Caco-2 (cell line): ENCODE measurements at regions not wholly inside any gene's neighbourhood (a gene's known extent, or its start where the extent isn't known, plus 50 kb on each side); places are given as distances from the start of the nearest gene placed in this dataset.

Source experiments
- BruUV-seq: library from RNA; stranded (reverse); fragments of 400-500 nt; replicated peaks from 2 replicates; lab custom pipeline; 2021; lab: Mats Ljungman, UMichigan
- CTCF ChIA-PET: fragments of 300-600 bp; sonication (Branson Sonifier 250); formaldehyde crosslinking; loops from one replicate; lab custom pipeline; 2022; ENCODE audit warnings: antibody characterized with exemption; lab: Charles Lee
- POLR2A ChIA-PET: fragments of 300-600 bp; sonication (Branson Sonifier 250); formaldehyde crosslinking; loops from one replicate; lab custom pipeline; 2022; ENCODE audit warnings: antibody characterized with exemption; lab: Charles Lee
- DNase-seq, 2 experiments: peaks; one replicate each; pipeline versions ENCODE4 v3.0.0 to v3.0.0-alpha.2; 2020 to 2022
- H3K27me3 ChIP-seq: replicated peaks from 2 replicates; pipeline ENCODE4 v1.6.0; 2011; ENCODE audit warnings: low read length; ENCODE audit not compliant: control insufficient read depth, insufficient read depth
- H3K36me3 ChIP-seq: 2 replicates; pipeline ENCODE4 v1.5.1; 2011; ENCODE audit warnings: low read length; ENCODE audit not compliant: control insufficient read depth, insufficient read depth
- H3K4me1 ChIP-seq: fragments of 250-450 bp; sonication (Bioruptor Pico); 2 replicates; pipeline ENCODE4 v1.5.1; 2020; ENCODE audit warnings: mild to moderate bottlenecking
- H3K4me3 ChIP-seq: 2 replicates; pipeline ENCODE4 v1.5.1; 2011; ENCODE audit warnings: low read depth, mild to moderate bottlenecking, control low read depth, low read length
- H3K9me3 ChIP-seq: fragments of 250-450 bp; sonication (Bioruptor Pico); 2 replicates; pipeline ENCODE4 v1.5.1; 2020; ENCODE audit warnings: mild to moderate bottlenecking, moderate library complexity
- H3K27ac Mint-ChIP-seq: one replicate; pipeline ENCODE4 v1.8.0; 2022; ENCODE audit warnings: mixed read lengths; ENCODE audit not compliant: unreplicated experiment
- H3K27me3 Mint-ChIP-seq: one replicate; pipeline ENCODE4 v1.8.0; 2022; ENCODE audit warnings: mixed read lengths; ENCODE audit not compliant: insufficient read depth, unreplicated experiment
- H3K36me3 Mint-ChIP-seq: one replicate; pipeline ENCODE4 v1.8.0; 2022; ENCODE audit warnings: mild to moderate bottlenecking, mixed read lengths; ENCODE audit not compliant: insufficient read depth, unreplicated experiment
- H3K4me1 Mint-ChIP-seq: one replicate; pipeline ENCODE4 v1.8.0; 2022; ENCODE audit warnings: low read depth, mixed read lengths; ENCODE audit not compliant: unreplicated experiment
- H3K4me3 Mint-ChIP-seq: one replicate; pipeline ENCODE4 v1.8.0; 2022; ENCODE audit warnings: mild to moderate bottlenecking, moderate library complexity, mixed read lengths; ENCODE audit not compliant: unreplicated experiment
- H3K9me3 Mint-ChIP-seq: one replicate; pipeline ENCODE4 v1.8.0; 2022; ENCODE audit warnings: mixed read lengths; ENCODE audit not compliant: unreplicated experiment
- CTCF ChIP-seq, 2 experiments: fragments of 200-600 bp in 1 of 2; IDR thresholded peaks; 1 replicate in 1 of 2; 2 replicates in 1 of 2; pipeline versions ENCODE4 v1.5.1 to v1.8.0; 2011 to 2022; ENCODE audit warnings: antibody characterized with exemption in 1 of 2, control low read depth in 1 of 2, inconsistent platforms in 1 of 2, low read depth in 1 of 2, low read length in 1 of 2, mild to moderate bottlenecking in 1 of 2, moderate library complexity in 1 of 2; ENCODE audit not compliant: insufficient read depth in 1 of 2, severe bottlenecking in 1 of 2, unreplicated experiment in 1 of 2
- intact Hi-C: fragments of 100-400 bp; cut with micrococcal nuclease; formaldehyde crosslinking; loops from one replicate; pipeline ENCODE4 v1.10.0; 2022; ENCODE audit not compliant: unreplicated experiment

DNA sequence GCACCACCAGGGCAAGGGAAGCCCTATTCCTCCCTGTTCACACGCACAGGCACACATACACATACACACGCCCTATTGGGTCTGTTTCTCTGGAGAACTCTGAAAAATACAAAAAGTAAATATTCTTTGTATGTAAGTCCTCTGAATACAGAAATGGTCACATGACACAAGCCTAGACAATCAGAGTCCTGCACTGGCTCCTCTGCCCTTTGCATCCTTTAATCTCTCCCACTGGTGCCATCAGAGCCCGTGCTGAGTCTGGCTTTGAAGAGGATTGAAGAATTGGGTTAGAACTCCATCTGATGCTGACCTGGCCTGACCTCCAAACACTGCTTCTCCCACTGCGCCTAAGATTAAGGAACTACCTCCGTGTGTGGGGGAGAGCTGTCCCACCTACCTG is 273.2 kb upstream of the TBX3 start:
- TF ChIP-seq CTCF (IDR thresholded peaks at IDR 0.05; ENCODE audit: insufficient read depth in 1 of 2, low read depth in 1 of 2, low read length in 1 of 2, severe bottlenecking in 1 of 2, unreplicated experiment in 1 of 2), result no peak
- POLR2A ChIA-PET, result no interaction called here
- H3K4me1 ChIP-seq, result no peaks in the 10 kb centered on the region
- H3K4me3 Mint-ChIP-seq, result no peak overlapping the region
- H3K36me3 Mint-ChIP-seq, result no peaks in the 10 kb centered on the region
- no peak overlapping the region for H3K4me3 ChIP-seq
- intact Hi-C loops, result no loop called here
- H3K36me3 ChIP-seq, result no peaks in the 10 kb centered on the region
- no peaks in the 10 kb centered on the region for H3K27me3 ChIP-seq
- no peaks in the 10 kb centered on the region for H3K9me3 ChIP-seq
- CTCF ChIA-PET, result no interaction called here
- H3K27me3 Mint-ChIP-seq, result no peaks in the 10 kb centered on the region
- no TSS peak for BruUV-seq
- no peak for DNase-seq
- H3K4me1 Mint-ChIP-seq, result no peaks in the 10 kb centered on the region
- H3K9me3 Mint-ChIP-seq, result no peaks in the 10 kb centered on the region
- no peak overlapping the region for H3K27ac Mint-ChIP-seq

GRCh38 chr12:114955414-114956014 is 271.5 kb upstream of the TBX3 start:
- H3K9me3 ChIP-seq, result no peaks in the 10 kb centered on the region
- Mint-ChIP-seq H3K27ac (no peak overlapping the region), H3K27me3 (no peaks in the 10 kb centered on the region), H3K4me3 (no peak overlapping the region), H3K4me1 (no peaks in the 10 kb centered on the region), H3K36me3 (no peaks in the 10 kb centered on the region), H3K9me3 (no peaks in the 10 kb centered on the region)
- no peaks in the 10 kb centered on the region for H3K4me1 ChIP-seq
- no peak for TF ChIP-seq CTCF (IDR thresholded peaks at IDR 0.05; ENCODE audit: insufficient read depth in 1 of 2, low read depth in 1 of 2, low read length in 1 of 2, severe bottlenecking in 1 of 2, unreplicated experiment in 1 of 2)
- no peak for DNase-seq
- H3K4me3 ChIP-seq, result no peak overlapping the region
- no peaks in the 10 kb centered on the region for H3K27me3 ChIP-seq
- BruUV-seq, result no TSS peak
- ChIA-PET CTCF (no interaction called here), POLR2A (no interaction called here)
- no peaks in the 10 kb centered on the region for H3K36me3 ChIP-seq
- intact Hi-C loops, result no loop called here

GRCh38 chr12:114954511-114955055 is 270.6 kb upstream of the TBX3 start:
- CTCF ChIA-PET, result no interaction called here
- Mint-ChIP-seq H3K4me3 (no peak overlapping the region), H3K9me3 (no peaks in the 10 kb centered on the region), H3K27ac (no peak overlapping the region), H3K36me3 (no peaks in the 10 kb centered on the region), H3K4me1 (no peaks in the 10 kb centered on the region), H3K27me3 (no peaks in the 10 kb centered on the region)
- BruUV-seq, result no TSS peak
- Histone ChIP-seq H3K36me3 (no peaks in the 10 kb centered on the region), H3K9me3 (no peaks in the 10 kb centered on the region), H3K4me1 (no peaks in the 10 kb centered on the region), H3K4me3 (no peak overlapping the region), H3K27me3 (no peaks in the 10 kb centered on the region)
- no peak for DNase-seq
- no peak for TF ChIP-seq CTCF (IDR thresholded peaks at IDR 0.05; ENCODE audit: insufficient read depth in 1 of 2, low read depth in 1 of 2, low read length in 1 of 2, severe bottlenecking in 1 of 2, unreplicated experiment in 1 of 2)
- intact Hi-C loops, result no loop called here
- POLR2A ChIA-PET, result no interaction called here
